A549 (cell line): ENCODE measurements at regions not wholly inside any gene's neighbourhood (a gene's known extent, or its start where the extent isn't known, plus 50 kb on each side); places are given as distances from the start of the nearest gene placed in this dataset.

Source experiments
- BHLHE40 ChIP-seq: IDR thresholded peaks from 2 replicates; pipeline ENCODE4 v1.6.1; 2012; ENCODE audit warnings: low read depth, low read length, inconsistent platforms
- CTCF ChIP-seq: fragments of >200 bp; sonication (Bioruptor Twin); formaldehyde crosslinking; IDR thresholded peaks from 3 replicates; pipeline ENCODE4 v1.5.1; 2016
- EP300 ChIP-seq, 2 experiments: fragments of >200 bp; sonication (Bioruptor Twin); formaldehyde crosslinking; IDR thresholded peaks; 2 replicates in 1 of 2; 3 replicates in 1 of 2; pipeline ENCODE4 v1.6.1; 2016 to 2017
- POLR2A ChIP-seq: IDR thresholded peaks from 2 replicates; pipeline ENCODE4 v1.6.1; 2012; ENCODE audit warnings: mild to moderate bottlenecking, low read length
- USF2 ChIP-seq: fragments of 450-650 bp; IDR thresholded peaks from 2 replicates; pipeline ENCODE4 v1.6.1; 2014; ENCODE audit warnings: antibody characterized with exemption
- TF ChIP-seq, protein P1 (sequence below): fragments of >200 bp; sonication (Bioruptor Twin); formaldehyde crosslinking; IDR thresholded peaks from 3 replicates; pipeline ENCODE4 v1.6.1; 2016
- TF ChIP-seq, protein P2 (sequence below): IDR thresholded peaks from 2 replicates; pipeline ENCODE4 v1.6.1; 2012

GRCh38 chr5:42066131-42066530 lies 141.1 kb downstream of the FBXO4 start:
- TF ChIP-seq USF2 (no peak), CTCF (no peak), EP300 (IDR thresholded peaks at IDR 0.05) (no peak), POLR2A (no peak), BHLHE40 (no peak)
- TF ChIP-seq, protein P1, sequence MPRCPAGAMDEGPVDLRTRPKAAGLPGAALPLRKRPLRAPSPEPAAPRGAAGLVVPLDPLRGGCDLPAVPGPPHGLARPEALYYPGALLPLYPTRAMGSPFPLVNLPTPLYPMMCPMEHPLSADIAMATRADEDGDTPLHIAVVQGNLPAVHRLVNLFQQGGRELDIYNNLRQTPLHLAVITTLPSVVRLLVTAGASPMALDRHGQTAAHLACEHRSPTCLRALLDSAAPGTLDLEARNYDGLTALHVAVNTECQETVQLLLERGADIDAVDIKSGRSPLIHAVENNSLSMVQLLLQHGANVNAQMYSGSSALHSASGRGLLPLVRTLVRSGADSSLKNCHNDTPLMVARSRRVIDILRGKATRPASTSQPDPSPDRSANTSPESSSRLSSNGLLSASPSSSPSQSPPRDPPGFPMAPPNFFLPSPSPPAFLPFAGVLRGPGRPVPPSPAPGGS = no peak
- TF ChIP-seq, protein P2, sequence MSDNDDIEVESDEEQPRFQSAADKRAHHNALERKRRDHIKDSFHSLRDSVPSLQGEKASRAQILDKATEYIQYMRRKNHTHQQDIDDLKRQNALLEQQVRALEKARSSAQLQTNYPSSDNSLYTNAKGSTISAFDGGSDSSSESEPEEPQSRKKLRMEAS = no peak
